ENCODE measurements at regions not wholly inside any gene's neighbourhood (a gene's known extent, or its start where the extent isn't known, plus 50 kb on each side); places are given as distances from the start of the nearest gene placed in this dataset.

DNA sequence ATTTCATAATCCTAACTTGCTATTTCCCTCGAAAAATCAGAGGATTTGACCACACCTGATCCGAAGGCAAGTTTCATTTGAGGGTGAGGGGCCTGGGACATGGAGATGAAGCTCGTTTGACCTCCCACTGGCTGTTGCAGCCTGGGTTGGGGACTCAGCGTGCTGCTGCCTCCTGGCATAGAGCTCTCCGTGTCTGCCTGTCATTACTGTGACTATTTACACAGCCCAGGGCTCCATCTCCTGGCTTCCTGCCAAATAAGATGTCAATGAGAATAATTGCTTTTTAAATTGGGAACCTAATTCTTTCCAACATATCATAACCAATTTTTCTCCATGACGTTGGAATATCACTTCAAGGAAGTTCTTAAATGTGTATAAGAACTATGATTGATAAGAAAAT, 139.3 kb upstream of the COBL start:
- TF ChIP-seq, protein P1, sequence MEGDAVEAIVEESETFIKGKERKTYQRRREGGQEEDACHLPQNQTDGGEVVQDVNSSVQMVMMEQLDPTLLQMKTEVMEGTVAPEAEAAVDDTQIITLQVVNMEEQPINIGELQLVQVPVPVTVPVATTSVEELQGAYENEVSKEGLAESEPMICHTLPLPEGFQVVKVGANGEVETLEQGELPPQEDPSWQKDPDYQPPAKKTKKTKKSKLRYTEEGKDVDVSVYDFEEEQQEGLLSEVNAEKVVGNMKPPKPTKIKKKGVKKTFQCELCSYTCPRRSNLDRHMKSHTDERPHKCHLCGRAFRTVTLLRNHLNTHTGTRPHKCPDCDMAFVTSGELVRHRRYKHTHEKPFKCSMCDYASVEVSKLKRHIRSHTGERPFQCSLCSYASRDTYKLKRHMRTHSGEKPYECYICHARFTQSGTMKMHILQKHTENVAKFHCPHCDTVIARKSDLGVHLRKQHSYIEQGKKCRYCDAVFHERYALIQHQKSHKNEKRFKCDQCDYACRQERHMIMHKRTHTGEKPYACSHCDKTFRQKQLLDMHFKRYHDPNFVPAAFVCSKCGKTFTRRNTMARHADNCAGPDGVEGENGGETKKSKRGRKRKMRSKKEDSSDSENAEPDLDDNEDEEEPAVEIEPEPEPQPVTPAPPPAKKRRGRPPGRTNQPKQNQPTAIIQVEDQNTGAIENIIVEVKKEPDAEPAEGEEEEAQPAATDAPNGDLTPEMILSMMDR (IDR thresholded peaks at IDR 0.05; ENCODE audit: insufficient read depth, low read depth, low read length) = no peak
- no peak for TF ChIP-seq EZH2 (IDR thresholded peaks at IDR 0.05; ENCODE audit: insufficient read depth, low read length)

All from astrocyte (in vitro differentiated cells and primary cell).